ENCODE measurements at regions not wholly inside any gene's neighbourhood (a gene's known extent, or its start where the extent isn't known, plus 50 kb on each side); places are given as distances from the start of the nearest gene placed in this dataset.

GRCh38 chr12:23356440-23356839, 593.0 kb downstream of the SOX5 start:
- no peak for DNase-seq
- no peak for ATAC-seq (ENCODE audit: low read depth)
- TF ChIP-seq EZH2 (IDR thresholded peaks at IDR 0.05; ENCODE audit: borderline replicate concordance, insufficient read depth, low read depth, low read length, poor library complexity, severe bottlenecking) (no peak), CTCF (IDR thresholded peaks at IDR 0.05) (no peak)
- Histone ChIP-seq H3K4me1 (ENCODE audit: control insufficient read depth in 2 of 2, insufficient read depth in 2 of 2, low read length in 2 of 2) (no peaks in the 10 kb centered on the region), H2AFZ (ENCODE audit: insufficient read depth, low read depth, low read length, poor library complexity, severe bottlenecking) (no peak overlapping the region), H3K4me3 (ENCODE audit: control extremely low read depth in 1 of 5, extremely low read depth in 1 of 5, insufficient read depth in 1 of 5, low read depth in 2 of 5, low read length in 4 of 5) (no peak overlapping the region), H3K36me3 (replicated peaks in 1 of 2; ENCODE audit: control extremely low read depth in 1 of 2, control insufficient read depth in 1 of 2, extremely low read depth in 1 of 2, insufficient read depth in 2 of 2, low read length in 1 of 2) (no peaks in the 10 kb centered on the region), H4K20me1 (ENCODE audit: control insufficient read depth, insufficient read depth, low read length, poor library complexity, severe bottlenecking) (no peaks in the 10 kb centered on the region), H3K27ac (ENCODE audit: low read length in 2 of 2) (no peak overlapping the region), H3K79me2 (ENCODE audit: control insufficient read depth, insufficient read depth, low read length) (no peaks in the 10 kb centered on the region), H3K9ac (ENCODE audit: low read length) (no peak overlapping the region), H3K27me3 (replicated peaks in 1 of 4; ENCODE audit: control extremely low read depth in 1 of 4, control insufficient read depth in 3 of 4, insufficient read depth in 4 of 4, low read length in 3 of 4) (no peaks in the 10 kb centered on the region), H3K4me2 (replicated peaks; ENCODE audit: low read depth, low read length, poor library complexity, severe bottlenecking) (no peak overlapping the region), H3K9me3 (ENCODE audit: control extremely low read depth in 1 of 3, control insufficient read depth in 2 of 3, insufficient read depth in 1 of 3, low read length in 2 of 3) (no peaks in the 10 kb centered on the region)
- Mint-ChIP-seq H3K4me3 (no peak overlapping the region), H3K27me3 (no peaks in the 10 kb centered on the region), H3K4me1 (no peaks in the 10 kb centered on the region), H3K9me3 (ENCODE audit: insufficient read depth) (no peaks in the 10 kb centered on the region), H3K27ac (no peak overlapping the region)
- WGBS (ENCODE audit: insufficient coverage), result 84% methylated on average over 2 of the region's 3 CpGs
- intact Hi-C loops (cut with micrococcal nuclease), result no loop called here
- POLR2A ChIA-PET, result no interaction called here
- CTCF ChIA-PET, result no interaction called here

GRCh38 chr12:23356927-23357708, 592.4 kb downstream of the SOX5 start:
- Mint-ChIP-seq H3K27me3 (no peaks in the 10 kb centered on the region), H3K27ac (no peak overlapping the region), H3K4me3 (no peak overlapping the region), H3K4me1 (no peaks in the 10 kb centered on the region), H3K9me3 (ENCODE audit: insufficient read depth) (no peaks in the 10 kb centered on the region)
- Histone ChIP-seq H3K4me3 (ENCODE audit: control extremely low read depth in 1 of 5, extremely low read depth in 1 of 5, insufficient read depth in 1 of 5, low read depth in 2 of 5, low read length in 4 of 5) (no peak overlapping the region), H3K27ac (ENCODE audit: low read length in 2 of 2) (no peak overlapping the region), H3K79me2 (ENCODE audit: control insufficient read depth, insufficient read depth, low read length) (no peaks in the 10 kb centered on the region), H3K9me3 (ENCODE audit: control extremely low read depth in 1 of 3, control insufficient read depth in 2 of 3, insufficient read depth in 1 of 3, low read length in 2 of 3) (no peaks in the 10 kb centered on the region), H3K9ac (ENCODE audit: low read length) (no peak overlapping the region), H3K36me3 (replicated peaks in 1 of 2; ENCODE audit: control extremely low read depth in 1 of 2, control insufficient read depth in 1 of 2, extremely low read depth in 1 of 2, insufficient read depth in 2 of 2, low read length in 1 of 2) (no peaks in the 10 kb centered on the region), H4K20me1 (ENCODE audit: control insufficient read depth, insufficient read depth, low read length, poor library complexity, severe bottlenecking) (no peaks in the 10 kb centered on the region), H3K4me1 (ENCODE audit: control insufficient read depth in 2 of 2, insufficient read depth in 2 of 2, low read length in 2 of 2) (no peaks in the 10 kb centered on the region), H2AFZ (ENCODE audit: insufficient read depth, low read depth, low read length, poor library complexity, severe bottlenecking) (no peak overlapping the region), H3K27me3 (replicated peaks in 1 of 4; ENCODE audit: control extremely low read depth in 1 of 4, control insufficient read depth in 3 of 4, insufficient read depth in 4 of 4, low read length in 3 of 4) (no peaks in the 10 kb centered on the region), H3K4me2 (replicated peaks; ENCODE audit: low read depth, low read length, poor library complexity, severe bottlenecking) (no peak overlapping the region)
- ChIA-PET CTCF (no interaction called here), POLR2A (no interaction called here)
- 100% methylated on average over 1 of the region's 9 CpGs for WGBS (ENCODE audit: insufficient coverage)
- no peak for TF ChIP-seq EZH2 (IDR thresholded peaks at IDR 0.05; ENCODE audit: borderline replicate concordance, insufficient read depth, low read depth, low read length, poor library complexity, severe bottlenecking)
- TF ChIP-seq CTCF (IDR thresholded peaks at IDR 0.05), result no peak
- DNase-seq, result no peak
- intact Hi-C loops (cut with micrococcal nuclease), result no loop called here
- no peak for ATAC-seq (ENCODE audit: low read depth)

Data from B cell (primary cell).